ENCODE measurements at regions not wholly inside any gene's neighbourhood (a gene's known extent, or its start where the extent isn't known, plus 50 kb on each side); places are given as distances from the start of the nearest gene placed in this dataset.

- no peak for DNase-seq (ENCODE audit: low read depth, low spot score)
- no peak for TF ChIP-seq CTCF (IDR thresholded peaks at IDR 0.05; ENCODE audit: low read depth, low read length)
- in situ Hi-C loops (cut with HindIII; ENCODE audit: low sequenced_read_pairs) = no loop called here
- no peak overlapping the region for H3K4me3 ChIP-seq (ENCODE audit: low read depth, low read length)
These were observed 406.1 kb downstream of the ICE1 start for GRCh38 chr5:5828619-5829018.

GRCh38 chr5:5826911-5827310 lies 404.4 kb downstream of the ICE1 start:
- TF ChIP-seq CTCF (IDR thresholded peaks at IDR 0.05; ENCODE audit: low read depth, low read length) = no peak
- no peak for DNase-seq (ENCODE audit: low read depth, low spot score)
- no peak overlapping the region for H3K4me3 ChIP-seq (ENCODE audit: low read depth, low read length)
- in situ Hi-C loops (cut with HindIII; ENCODE audit: low sequenced_read_pairs) = no loop called here

GRCh38 chr5:5822729-5823257 lies 400.3 kb downstream of the ICE1 start:
- H3K4me3 ChIP-seq (ENCODE audit: low read depth, low read length) = no peak overlapping the region
- no peak for TF ChIP-seq CTCF (IDR thresholded peaks at IDR 0.05; ENCODE audit: low read depth, low read length)
- in situ Hi-C loops (cut with HindIII; ENCODE audit: low sequenced_read_pairs) = no loop called here
- DNase-seq (ENCODE audit: low read depth, low spot score) = no peak

GRCh38 chr5:5816960-5817359 lies 394.5 kb downstream of the ICE1 start:
- no peak for TF ChIP-seq CTCF (IDR thresholded peaks at IDR 0.05; ENCODE audit: low read depth, low read length)
- H3K4me3 ChIP-seq (ENCODE audit: low read depth, low read length) = no peak overlapping the region
- no peak for DNase-seq (ENCODE audit: low read depth, low spot score)
- in situ Hi-C loops (cut with HindIII; ENCODE audit: low sequenced_read_pairs) = no loop called here

- DNase-seq (ENCODE audit: low read depth, low spot score) = no peak
- in situ Hi-C loops (cut with HindIII; ENCODE audit: low sequenced_read_pairs) = no loop called here
- no peak overlapping the region for H3K4me3 ChIP-seq (ENCODE audit: low read depth, low read length)
- no peak for TF ChIP-seq CTCF (IDR thresholded peaks at IDR 0.05; ENCODE audit: low read depth, low read length)
These were observed 391.0 kb downstream of the ICE1 start for GRCh38 chr5:5813441-5813840.

- no peak for TF ChIP-seq CTCF (IDR thresholded peaks at IDR 0.05; ENCODE audit: low read depth, low read length)
- H3K4me3 ChIP-seq (ENCODE audit: low read depth, low read length) = no peak overlapping the region
- in situ Hi-C loops (cut with HindIII; ENCODE audit: low sequenced_read_pairs) = no loop called here
- DNase-seq (ENCODE audit: low read depth, low spot score) = no peak
These were observed 388.0 kb downstream of the ICE1 start for GRCh38 chr5:5810461-5810860.

GRCh38 chr5:5805916-5806315 lies 383.4 kb downstream of the ICE1 start:
- in situ Hi-C loops (cut with HindIII; ENCODE audit: low sequenced_read_pairs) = no loop called here
- DNase-seq (ENCODE audit: low read depth, low spot score) = no peak
- H3K4me3 ChIP-seq (ENCODE audit: low read depth, low read length) = no peak overlapping the region

More at GRCh38 chr5:5805916-5806315, 383.4 kb downstream of the ICE1 start:
- TF ChIP-seq CTCF (IDR thresholded peaks at IDR 0.05; ENCODE audit: low read depth, low read length) = no peak

All from astrocyte of the spinal cord (primary cell).